ENCODE measurements at regions not wholly inside any gene's neighbourhood (a gene's known extent, or its start where the extent isn't known, plus 50 kb on each side); places are given as distances from the start of the nearest gene placed in this dataset.
A peak's percentile ranks its signal among the peaks of the same experiment; 100 is the strongest.
"Not testable (repeated sequence)": the region's sequence is repeated elsewhere in the genome, so short reads cannot be mapped to it uniquely, and the experiment has no call there.

DNA sequence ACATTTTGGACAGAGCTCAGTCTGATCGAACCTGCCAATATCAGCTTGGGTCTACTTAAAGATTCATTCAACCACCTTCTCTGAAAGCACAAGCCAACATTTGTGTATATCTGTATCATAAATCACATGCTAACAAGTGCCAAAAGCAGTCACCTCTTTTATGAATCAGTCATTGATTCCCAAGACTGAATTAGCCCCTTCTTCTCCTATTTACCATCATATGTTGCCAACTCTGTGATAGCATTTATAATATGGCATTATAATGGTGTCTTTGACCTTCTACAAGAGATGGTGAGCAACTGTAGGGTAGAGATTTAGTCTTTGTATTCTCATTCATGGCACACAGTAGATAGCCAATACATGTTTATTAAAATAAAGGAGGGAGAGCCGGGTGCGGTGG is 61.4 kb downstream of the DDX53 start:
- no peak for DNase-seq

DNA sequence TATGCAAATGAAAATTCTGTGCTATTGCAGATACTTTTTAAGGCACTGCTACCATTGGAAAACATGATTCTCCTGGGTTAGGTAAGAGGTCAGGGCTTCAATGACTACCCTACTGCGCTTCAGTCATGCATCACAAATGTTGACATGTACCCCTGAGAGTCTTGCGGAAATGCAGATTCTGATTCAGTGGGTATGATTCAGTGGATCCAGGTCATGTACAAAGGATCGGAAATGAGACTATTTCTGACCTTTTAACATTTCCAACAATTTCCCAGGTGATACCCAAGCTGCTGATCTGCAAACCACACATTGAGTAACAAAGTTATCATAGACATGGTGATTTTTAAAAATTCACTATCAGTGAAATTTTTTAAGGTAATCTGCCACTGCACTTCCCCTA is 62.6 kb downstream of the DDX53 start:
- no peak for DNase-seq

DNA sequence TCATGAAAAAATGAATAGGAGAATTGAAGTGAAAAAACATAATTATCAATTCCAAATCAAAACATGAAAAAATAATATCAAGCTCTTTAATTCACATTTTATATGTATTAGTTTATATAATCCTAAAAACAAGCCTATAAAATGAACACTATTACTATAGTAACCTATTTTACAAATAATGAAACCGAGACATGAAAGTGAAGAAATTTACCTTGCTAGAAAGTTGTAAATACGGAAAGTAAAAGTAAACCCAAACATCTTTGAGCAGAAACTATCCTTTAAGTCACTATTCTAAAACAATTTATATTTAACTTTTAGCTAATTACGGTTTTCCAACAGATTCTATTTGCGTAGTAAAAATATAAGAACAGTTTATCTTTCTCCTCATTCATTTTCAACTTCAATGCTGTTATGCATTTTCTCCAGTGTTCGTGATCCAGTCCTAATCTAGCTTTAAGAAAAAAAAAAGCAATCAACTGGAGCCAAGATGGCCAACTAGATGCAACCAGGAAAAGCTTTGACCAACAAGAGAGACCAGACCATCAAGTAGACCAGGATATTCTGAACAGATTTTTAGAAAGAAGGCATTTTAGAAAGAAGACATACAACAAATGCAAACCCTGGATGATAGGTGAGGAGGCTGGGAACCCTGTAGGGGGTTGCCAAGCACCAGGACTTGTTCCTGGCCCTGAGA is 67.0 kb downstream of the DDX53 start:
- no peak for DNase-seq

DNA sequence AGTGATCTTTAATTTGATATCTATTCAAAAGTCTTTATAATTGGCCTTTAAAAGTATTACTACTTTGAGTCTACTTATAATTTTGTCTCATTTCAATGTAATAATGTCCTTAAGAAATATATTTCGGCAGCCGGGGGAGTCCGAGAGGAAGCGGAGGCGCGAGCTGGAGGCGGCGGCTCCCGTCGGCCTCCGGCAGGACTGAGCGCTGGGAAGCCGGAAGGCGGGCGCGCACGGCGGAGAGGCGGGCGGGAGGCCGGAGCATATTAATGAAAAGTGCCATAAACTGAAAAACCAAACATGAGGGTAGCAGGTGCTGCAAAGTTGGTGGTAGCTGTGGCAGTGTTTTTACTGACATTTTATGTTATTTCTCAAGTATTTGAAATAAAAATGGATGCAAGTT is 75.7 kb downstream of the DDX53 start:
- not testable (repeated sequence) for DNase-seq

DNA sequence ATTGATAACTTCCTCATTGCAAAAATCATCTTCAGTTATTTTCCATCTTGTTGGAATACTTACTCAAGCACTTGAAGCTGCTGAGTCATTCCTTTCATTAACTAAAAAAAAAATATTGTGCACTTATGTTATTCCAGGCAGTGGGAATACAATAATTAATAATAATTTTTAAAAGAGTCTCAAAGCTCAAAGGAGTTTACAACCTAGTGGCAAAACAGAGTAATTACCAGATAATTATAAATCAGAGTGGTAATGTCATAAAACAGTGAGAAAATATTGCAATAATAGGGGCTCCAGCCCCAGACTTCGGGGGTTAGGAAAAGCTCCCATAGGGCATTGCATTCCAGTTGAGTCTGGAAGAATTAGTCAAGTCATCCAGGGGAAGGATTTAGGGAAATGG is 79.6 kb downstream of the DDX53 start:
- DNase-seq = no peak

DNA sequence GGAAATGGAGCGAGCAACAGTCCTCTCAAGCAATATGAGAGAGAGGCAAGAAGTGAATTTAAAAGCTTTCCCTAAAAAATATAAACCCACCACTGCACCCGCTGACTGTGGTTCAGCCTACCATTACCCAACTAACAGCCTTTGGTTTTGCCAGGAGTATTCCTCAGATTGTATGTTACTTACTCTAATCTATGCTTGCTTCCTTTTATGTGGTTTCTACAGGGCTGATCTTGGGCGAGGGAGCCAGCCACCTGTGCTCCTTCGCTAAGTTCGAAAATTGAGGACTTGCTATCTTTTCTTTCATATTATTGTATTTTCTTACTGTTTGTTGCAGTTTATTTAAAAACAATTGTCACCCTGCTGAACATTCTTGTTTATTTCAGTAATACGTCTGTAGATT is 101.1 kb downstream of the DDX53 start:
- no peak for DNase-seq

DNA sequence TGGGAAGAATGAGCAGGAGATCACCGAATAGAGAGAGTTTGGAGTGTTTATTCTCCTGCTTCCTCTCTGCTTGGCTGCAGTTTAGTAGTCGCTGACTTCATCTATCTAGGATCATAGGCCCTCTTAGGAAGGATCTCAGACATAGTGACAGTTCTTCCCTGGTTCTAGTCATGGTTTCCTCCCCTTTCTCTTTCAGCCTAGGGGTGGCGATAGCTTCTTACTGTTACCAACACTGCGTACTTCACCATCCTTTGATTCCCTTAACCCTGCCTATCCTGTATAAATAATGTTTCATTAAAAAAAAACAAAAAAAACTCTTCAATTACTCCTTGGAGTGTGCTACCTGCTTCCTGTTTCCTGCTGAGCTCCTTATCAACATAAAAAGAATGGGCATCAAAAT is 103.8 kb downstream of the DDX53 start:
- no peak for DNase-seq

DNA sequence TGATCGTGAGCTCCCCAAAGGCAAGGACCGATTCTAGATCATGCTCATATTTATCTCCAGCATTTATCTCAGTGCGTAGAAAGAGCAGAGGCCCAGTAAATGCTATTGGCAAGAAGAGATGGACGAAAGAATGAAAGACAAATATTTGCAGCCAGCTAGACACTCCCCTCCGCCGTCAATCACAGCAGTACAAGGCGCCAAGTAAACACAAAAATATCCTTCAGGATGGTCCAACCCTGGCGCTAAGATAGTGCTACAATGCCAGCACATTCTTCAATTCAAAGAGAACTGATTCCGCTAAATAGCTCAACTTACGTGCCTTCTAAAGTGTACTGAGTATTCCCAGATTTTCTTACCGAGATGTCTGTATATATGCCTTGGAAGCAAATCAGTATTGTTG is 114.5 kb downstream of the DDX53 start:
- DNase-seq = no peak

DNA sequence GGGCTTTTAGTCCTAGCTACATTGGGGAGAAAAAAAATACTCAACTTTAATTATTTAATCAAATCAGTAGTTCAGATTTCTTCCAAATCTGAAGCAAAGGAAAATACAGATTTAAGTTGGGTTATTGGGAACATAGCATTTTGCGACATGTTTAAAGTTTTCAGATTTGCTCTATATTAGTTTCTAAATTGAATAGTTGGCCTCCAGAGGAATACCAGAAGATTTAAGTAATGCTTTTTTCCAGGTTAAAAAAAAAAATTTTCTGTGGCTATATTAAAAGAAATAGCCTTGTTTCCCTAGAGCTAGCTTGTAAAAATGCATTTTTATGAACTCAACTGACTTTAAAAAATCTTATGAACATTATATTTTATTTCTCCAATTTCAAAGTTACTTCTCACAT is 115.9 kb downstream of the DDX53 start:
- DNase-seq = no peak

DNA sequence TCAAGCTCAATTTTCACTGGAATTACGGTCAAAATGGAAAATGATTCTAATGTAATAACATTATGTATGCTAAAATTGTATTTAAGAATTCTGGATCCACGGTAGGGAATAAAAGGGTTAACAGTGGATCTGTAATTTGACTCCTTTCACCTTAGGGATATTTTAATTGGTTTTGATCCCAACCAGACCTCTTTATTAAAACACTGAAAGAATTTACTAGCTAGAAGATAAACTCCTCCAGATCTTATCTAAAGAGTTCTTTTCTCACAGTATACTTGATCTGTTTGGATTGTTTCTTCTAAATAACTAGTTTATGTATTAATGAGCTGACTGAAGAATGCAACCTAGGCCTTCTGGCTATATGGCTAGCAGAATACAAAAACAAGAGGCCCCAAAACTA is 118.4 kb downstream of the DDX53 start:
- DNase-seq = no peak

DNA sequence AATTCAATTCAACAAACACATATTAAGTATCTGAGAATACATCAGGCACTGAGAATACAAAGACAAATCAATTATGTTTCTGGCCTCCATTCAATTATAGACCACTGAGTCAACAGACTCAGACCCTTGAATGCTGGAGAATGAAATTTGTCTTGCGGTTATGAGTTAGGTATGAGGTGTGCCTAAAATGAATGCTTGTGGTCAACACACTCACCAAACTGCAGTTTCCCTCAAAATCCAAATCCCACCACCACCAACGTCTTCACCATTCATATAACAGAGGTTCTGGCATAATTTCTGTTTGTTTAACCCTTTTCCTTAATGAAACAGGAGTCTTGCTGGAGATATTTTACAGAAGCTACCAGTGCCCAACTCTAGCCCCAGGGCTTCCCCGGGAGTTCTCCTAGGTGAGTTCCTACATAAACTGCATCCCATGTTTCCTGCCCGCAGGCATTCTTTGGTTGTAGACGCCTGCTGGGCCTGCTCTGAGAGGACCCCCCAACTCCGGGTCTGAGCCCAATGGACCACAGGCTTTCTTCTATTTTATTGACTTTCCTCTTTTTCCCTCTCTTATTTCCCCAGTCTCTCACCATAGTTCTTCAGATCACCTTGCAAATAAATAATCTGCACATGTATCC is 119.2 kb downstream of the DDX53 start:
- DNase-seq = no peak

DNA sequence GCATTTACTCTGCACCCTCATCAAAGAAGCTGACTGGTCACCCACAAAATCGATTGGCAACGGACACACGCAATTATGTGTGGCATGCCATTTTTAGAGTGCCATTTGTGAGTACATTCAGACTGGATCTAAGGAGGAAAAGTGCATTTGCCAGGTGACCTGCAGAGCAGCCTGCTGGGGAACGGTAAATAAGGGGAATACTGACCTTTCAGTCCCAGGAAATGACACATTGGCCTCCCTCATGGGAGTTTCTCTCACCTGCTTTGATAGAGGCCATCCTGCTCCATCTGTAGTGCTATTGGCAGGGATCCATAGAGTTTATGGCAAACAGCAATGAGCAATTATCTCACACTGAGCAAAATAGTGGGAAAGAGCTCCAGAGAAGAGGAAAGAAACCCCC is 127.8 kb downstream of the DDX53 start:
- no peak for DNase-seq

DNA sequence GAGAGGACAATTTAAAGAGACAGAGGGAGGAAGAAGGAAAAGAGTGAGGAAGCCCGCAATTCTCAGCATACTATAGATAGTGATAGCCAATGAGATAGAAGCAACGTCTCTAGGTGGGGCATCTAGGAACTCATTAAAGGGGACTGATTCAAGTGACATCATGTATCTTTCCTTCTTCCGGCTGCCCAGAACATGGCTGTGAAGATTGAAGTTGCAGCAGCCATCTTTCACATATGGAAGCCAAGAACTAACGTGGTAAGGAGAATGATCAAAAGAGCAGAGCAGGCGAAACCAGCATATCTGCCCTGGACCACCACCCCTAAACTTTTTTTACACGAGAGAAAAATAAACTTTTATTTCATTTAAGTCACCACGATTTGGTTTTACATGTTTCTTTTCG is 133.8 kb downstream of the DDX53 start:
- no peak for DNase-seq

DNA sequence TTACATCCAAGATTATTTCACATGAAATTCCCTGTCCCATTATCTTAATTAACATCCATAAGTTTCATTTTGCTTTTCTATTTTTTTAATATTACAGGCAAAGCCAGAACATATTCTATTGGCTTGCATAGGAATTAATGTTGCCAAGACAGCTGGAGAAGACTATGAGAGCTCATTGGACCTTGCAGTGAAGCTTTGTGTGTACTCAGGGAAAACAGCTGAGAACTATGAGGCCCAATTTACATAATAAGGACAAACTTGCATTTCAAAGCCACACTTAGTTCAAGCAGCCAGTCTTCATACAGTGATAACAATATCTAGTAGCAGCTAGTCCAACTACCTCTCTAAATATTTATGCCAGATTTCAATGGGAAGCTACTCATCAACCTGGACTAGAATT is 134.4 kb downstream of the DDX53 start:
- peak; percentile 96 for DNase-seq

DNA sequence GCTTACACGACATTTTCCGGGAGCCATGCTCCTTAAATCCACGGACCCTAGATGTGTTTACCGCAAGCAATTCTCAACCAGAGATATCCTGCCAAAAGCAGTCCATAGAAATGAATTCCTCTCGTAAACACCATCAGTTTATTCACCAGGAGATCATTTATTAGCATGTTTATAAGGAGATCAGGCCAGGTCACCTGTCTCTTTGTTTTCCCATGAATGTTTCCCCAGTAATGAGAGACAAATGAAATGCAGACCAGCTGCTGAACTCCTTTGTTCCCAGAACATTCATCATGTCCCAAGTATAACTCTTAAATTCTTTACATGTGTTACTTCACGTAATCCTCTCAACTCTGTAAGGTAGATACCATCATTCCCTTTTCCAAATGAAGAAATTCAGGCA is 137.1 kb downstream of the DDX53 start:
- DNase-seq = no peak

DNA sequence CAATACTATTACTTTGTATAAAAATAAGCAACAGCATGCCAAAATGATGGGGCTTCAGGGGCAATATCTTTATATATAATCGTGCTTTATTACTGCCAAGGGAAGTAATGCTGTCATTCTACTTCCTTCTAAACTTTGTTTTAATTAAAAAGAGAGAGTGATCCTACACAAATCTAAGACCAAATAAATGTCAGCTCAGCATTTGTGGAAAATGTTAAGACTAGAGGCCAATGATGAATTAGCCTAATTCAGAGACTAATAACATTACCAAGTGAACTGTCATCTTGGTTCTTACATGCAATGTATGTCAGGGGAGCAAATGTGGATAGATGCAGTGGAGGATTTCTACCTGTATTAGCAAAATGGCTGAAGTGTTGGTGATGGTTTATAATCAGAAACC is 166.4 kb upstream of the PTCHD1 start:
- DNase-seq = no peak

DNA sequence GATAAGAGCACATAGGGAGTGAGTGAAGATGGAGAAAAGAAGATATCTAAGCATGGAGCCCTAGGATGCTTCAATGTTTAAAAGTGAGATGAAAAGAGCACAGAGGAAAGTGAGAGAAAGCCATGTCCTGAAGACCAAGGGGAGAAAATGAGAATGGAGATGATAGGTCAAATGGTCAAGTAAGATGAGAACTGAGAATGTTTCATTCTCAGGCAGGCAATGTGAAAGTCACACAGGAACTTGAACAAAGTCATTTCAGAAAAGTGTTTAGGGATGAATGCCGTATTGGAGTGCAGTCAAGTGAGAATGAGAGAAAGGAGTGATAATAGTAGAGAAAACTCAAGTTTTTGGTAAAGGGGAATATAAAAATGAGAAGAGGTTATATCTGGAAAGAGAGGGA is 148.7 kb upstream of the PTCHD1 start:
- DNase-seq = no peak

DNA sequence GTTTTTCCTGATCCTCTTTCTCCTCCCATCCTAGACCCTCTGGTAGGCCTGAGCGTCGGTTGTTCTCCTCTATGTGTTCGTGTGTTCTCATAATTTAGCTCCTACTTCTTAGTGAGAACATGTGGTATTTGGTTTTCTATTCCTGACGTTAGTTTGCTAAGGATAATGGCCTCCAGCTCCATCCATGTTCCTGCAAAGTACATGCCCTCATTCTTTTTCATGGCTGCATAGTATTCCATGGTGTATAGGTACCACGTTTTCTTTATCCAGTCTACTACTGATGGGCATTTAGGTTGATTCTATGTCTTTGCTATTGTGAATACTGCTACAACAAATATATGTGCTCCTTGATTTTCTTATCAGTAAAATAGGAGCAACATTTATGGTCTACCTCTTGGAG is 146.8 kb upstream of the PTCHD1 start:
- DNase-seq = no peak

DNA sequence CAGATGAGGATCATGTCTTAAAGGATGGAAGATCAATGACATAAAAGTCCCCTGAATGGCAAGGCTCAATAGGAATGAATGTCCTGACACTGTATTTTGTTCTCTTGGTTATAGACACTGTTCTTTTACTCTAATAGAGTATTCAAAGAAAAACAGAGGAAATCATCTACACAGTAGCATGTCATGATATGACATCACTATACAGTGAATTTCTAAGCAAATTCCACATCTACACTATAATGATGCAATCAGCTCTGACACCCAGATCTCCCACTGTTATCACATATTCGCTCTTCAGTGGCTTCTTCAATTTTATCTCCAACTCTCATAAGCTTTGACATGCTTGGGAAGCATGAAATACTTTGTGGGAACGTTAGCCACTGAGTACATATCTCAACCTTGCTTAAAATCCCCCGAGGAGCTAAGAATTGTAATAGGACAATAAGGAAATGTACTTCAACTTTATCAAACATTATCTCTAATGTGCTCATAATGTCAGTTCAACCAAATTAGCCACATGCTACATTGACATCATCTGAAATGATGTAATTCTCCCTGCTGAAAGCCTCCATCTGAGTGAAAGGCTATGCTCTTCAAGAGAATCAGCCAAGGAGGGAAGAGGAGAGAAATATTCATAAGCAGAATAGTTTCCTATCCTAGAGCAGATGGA is 139.6 kb upstream of the PTCHD1 start:
- DNase-seq = no peak

DNA sequence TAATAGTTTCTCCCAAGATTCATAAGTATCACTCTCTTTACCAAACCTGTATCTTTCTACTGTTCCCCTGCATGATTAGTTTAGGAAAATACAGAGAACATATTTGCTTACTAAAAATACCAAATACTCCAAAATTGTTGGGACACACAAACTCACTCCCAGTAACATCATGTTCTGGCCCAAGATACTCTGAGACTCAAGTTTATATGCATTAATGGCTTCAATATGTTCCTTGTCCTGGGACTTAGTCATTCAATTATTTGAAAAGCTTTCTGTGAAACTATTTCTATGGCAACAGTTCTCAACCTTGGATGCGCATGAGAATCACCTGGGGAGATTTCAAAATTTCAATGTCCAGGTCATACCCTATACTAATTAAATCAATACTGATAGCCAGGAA is 138.9 kb upstream of the PTCHD1 start:
- DNase-seq = no peak

DNA sequence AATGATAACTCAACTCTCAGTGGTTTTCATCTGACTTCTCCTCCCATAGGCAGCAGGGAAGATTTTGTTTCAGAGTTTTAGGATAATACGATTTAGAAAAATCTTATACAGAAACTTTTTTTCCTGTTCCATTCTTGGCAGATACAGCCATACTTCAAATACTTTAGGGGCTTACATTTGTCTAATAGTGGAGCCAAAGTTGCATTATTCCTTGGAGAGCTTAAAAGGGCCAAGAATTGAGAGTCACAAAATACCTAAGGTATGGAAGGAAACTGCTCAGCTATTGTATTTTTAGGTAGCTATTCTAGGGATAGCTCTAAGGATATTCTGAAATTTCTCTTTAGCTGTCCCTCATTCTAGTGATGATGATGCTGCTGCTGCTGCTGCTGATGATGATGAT is 132.9 kb upstream of the PTCHD1 start:
- DNase-seq = no peak

DNA sequence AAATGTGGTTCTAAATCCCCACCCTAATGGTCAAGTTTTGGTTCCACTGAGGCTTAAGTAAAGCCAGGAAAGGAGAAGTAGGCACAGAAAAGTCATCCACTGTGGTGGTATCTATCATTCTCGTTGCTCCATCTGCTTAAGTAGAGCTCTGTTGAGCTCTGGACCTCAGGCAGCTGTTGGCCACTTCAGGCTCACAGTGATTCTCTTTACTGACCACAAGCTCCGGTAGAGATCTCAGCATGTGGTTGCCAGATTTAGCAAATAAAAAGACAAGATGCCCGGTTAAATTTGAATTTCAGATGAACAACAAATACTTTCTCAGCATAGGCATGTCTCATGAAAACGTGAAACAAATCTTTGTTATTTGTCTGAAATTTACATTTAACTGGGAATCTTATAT is 132.3 kb upstream of the PTCHD1 start:
- no peak for DNase-seq

DNA sequence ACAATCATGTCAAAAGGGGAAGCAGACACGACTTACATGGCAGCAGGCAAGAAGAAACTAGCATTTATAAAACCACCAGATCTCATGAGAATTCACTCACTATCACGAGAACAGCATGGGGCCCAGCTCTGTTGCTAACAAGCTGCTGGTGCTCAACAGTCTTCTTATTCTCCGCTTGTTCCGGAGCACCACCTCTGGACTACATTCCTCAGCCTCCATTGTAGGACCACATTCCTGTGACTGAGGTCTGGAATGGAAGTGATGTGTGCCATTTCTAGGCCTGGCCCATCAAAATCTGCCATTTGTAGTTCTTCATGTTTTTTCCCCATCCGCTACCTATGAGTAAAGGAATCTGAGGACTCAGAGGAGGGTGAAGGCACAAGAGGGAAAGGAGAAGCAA is 111.5 kb upstream of the PTCHD1 start:
- DNase-seq = no peak

DNA sequence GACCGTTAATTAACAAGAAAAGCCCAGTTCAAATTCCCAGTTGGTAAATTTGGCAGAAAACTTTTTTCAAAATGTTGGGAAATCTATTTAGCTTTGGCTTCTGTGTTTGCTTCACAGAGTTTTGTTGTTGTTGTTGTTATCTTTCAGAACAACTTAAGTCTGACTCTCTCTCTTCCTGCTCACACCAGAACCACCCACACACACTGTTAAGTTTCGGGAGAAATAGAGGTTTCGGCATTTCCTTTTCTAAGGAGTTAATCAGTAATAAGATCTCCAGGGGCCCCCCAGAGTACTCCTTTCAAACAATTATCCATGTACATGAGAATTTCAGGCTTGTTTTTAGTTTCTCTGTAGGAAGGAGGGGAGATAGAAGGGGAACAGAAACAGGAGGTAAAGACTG is 106.2 kb upstream of the PTCHD1 start:
- DNase-seq = no peak

DNA sequence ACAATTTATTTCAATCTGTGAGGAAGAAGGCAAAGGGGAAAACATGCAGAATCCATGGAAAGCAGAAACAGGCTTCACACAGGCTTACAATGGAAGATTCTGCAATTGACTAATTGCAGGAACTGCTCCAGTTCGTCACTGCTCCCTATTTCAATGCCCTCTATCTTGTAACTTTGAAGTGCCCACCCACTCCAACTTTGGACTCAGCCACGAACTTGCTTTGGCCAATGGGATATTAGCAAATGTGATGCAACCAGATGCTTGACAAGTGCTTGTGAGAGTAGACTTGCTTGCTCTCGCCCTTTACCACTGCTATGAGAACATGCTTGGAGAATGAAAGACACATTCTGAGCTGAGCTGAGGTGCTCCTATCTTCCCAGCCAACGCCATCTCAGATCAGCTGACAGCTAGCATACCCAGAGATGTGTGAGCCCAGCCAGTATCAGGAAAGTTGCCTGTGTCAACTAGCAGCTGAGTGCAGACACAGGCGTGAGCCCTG is 105.7 kb upstream of the PTCHD1 start:
- DNase-seq = no peak

All from NCI-H526 treated with DMSO at 0.1 percent for 48 hours (cell line).